BJ (cell line): ENCODE measurements at regions not wholly inside any gene's neighbourhood (a gene's known extent, or its start where the extent isn't known, plus 50 kb on each side); places are given as distances from the start of the nearest gene placed in this dataset.

Source experiments
- CTCF ChIA-PET: fragments of 350-600 bp; formaldehyde crosslinking; extraction: SDS; loops from one replicate; lab custom pipeline; 2021; ENCODE audit warnings: antibody characterized with exemption, inconsistent platforms; lab: Yijun Ruan, JAX
- POLR2A ChIA-PET: fragments of 300-600 bp; sonication (Branson Sonifier 250); formaldehyde crosslinking; extraction: SDS; loops from one replicate; lab custom pipeline; 2021; ENCODE audit warnings: antibody characterized with exemption; lab: Charles Lee
- DNase-seq: peaks from one replicate; pipeline ENCODE4 v3.0.0-alpha.2; 2011; ENCODE audit warnings: low read depth
- H3K27me3 ChIP-seq: 2 replicates; pipeline ENCODE4 v1.6.0; 2011; ENCODE audit warnings: low read length; ENCODE audit not compliant: control insufficient read depth, insufficient read depth
- H3K36me3 ChIP-seq: 2 replicates; pipeline ENCODE4 v1.5.1; 2011; ENCODE audit warnings: low read length; ENCODE audit not compliant: control insufficient read depth, insufficient read depth
- H3K4me3 ChIP-seq: 2 replicates; pipeline ENCODE4 v1.5.1; 2011; ENCODE audit warnings: low read depth, mild to moderate bottlenecking, control low read depth, low read length
- CTCF ChIP-seq: IDR thresholded peaks from 2 replicates; pipeline ENCODE4 v1.5.1; 2011; ENCODE audit warnings: low read depth, mild to moderate bottlenecking, control low read depth, inconsistent platforms, low read length, moderate library complexity; ENCODE audit not compliant: insufficient read depth

- Histone ChIP-seq H3K36me3 (no peaks in the 10 kb centered on the region), H3K27me3 (no peaks in the 10 kb centered on the region), H3K4me3 (no peak overlapping the region)
- no peak for DNase-seq
- no peak for TF ChIP-seq CTCF
- POLR2A ChIA-PET, result no interaction called here
- CTCF ChIA-PET, result no interaction called here
These were observed 610.3 kb downstream of the TLE1 start for GRCh38 chr9:81079055-81079454.

GRCh38 chr9:81078555-81078954, 610.8 kb downstream of the TLE1 start:
- Histone ChIP-seq H3K27me3 (no peaks in the 10 kb centered on the region), H3K36me3 (no peaks in the 10 kb centered on the region), H3K4me3 (no peak overlapping the region)
- no peak for DNase-seq
- ChIA-PET CTCF (interaction anchor here (0.7 kb wide), 1 partner anchor 623 kb away, joined by 3 read pairs; no protein-coding TSS in a partner anchor), POLR2A (no interaction called here)
- no peak for TF ChIP-seq CTCF

GRCh38 chr9:81077572-81077971, 611.8 kb downstream of the TLE1 start:
- CTCF ChIA-PET, result interaction anchor here (0.7 kb wide), 1 partner anchor 624 kb away, joined by 3 read pairs; no protein-coding TSS in a partner anchor
- no peak for DNase-seq
- H3K36me3 ChIP-seq, result no peaks in the 10 kb centered on the region
- H3K4me3 ChIP-seq, result no peak overlapping the region
- POLR2A ChIA-PET, result no interaction called here
- no peaks in the 10 kb centered on the region for H3K27me3 ChIP-seq
- no peak for TF ChIP-seq CTCF

- TF ChIP-seq CTCF, result no peak
- CTCF ChIA-PET, result no interaction called here
- POLR2A ChIA-PET, result no interaction called here
- H3K27me3 ChIP-seq, result no peaks in the 10 kb centered on the region
- H3K4me3 ChIP-seq, result no peak overlapping the region
- no peak for DNase-seq
- H3K36me3 ChIP-seq, result no peaks in the 10 kb centered on the region
These were observed 613.2 kb downstream of the TLE1 start for GRCh38 chr9:81076131-81076530.

- ChIA-PET POLR2A (no interaction called here), CTCF (no interaction called here)
- no peak for TF ChIP-seq CTCF
- Histone ChIP-seq H3K36me3 (no peaks in the 10 kb centered on the region), H3K27me3 (no peaks in the 10 kb centered on the region), H3K4me3 (no peak overlapping the region)
- no peak for DNase-seq
These were observed 615.1 kb downstream of the TLE1 start for GRCh38 chr9:81074221-81074620.
